GM18868 (cell line): ENCODE measurements at regions not wholly inside any gene's neighbourhood (a gene's known extent, or its start where the extent isn't known, plus 50 kb on each side); places are given as distances from the start of the nearest gene placed in this dataset.
"Not testable (repeated sequence)": the region's sequence is repeated elsewhere in the genome, so short reads cannot be mapped to it uniquely, and the experiment has no call there.

Experiments
- ATAC-seq: cut with Tn5 transposase; IDR thresholded peaks from one replicate; pipeline ENCODE4 v1.9.1; 2021; ENCODE audit warnings: mild to moderate bottlenecking, moderate library complexity; ENCODE audit not compliant: unreplicated experiment

GRCh38 chr11:115636753-115637527, 132.7 kb upstream of the CADM1 start:
- ATAC-seq = no peak

GRCh38 chr11:115633977-115634376, 129.8 kb upstream of the CADM1 start:
- not testable (repeated sequence) for ATAC-seq

GRCh38 chr11:115632061-115632460, 127.8 kb upstream of the CADM1 start:
- no peak for ATAC-seq

- no peak for ATAC-seq
These were observed 127.4 kb upstream of the CADM1 start for GRCh38 chr11:115631609-115632008.

- no peak for ATAC-seq
These were observed 126.0 kb upstream of the CADM1 start for GRCh38 chr11:115630214-115630613.

GRCh38 chr11:115629456-115630015, 125.3 kb upstream of the CADM1 start:
- ATAC-seq = no peak

GRCh38 chr11:115627666-115628460, 123.6 kb upstream of the CADM1 start:
- no peak for ATAC-seq

- ATAC-seq = no peak
These were observed 122.9 kb upstream of the CADM1 start for GRCh38 chr11:115627071-115627470.

GRCh38 chr11:115626414-115626813, 122.2 kb upstream of the CADM1 start:
- no peak for ATAC-seq

- no peak for ATAC-seq
These were observed 121.3 kb upstream of the CADM1 start for GRCh38 chr11:115625502-115625901.

- no peak for ATAC-seq
These were observed 119.8 kb upstream of the CADM1 start for GRCh38 chr11:115624065-115624464.

- no peak for ATAC-seq
These were observed 118.8 kb upstream of the CADM1 start for GRCh38 chr11:115623021-115623451.

GRCh38 chr11:115618428-115618827, 114.2 kb upstream of the CADM1 start:
- no peak for ATAC-seq

- no peak for ATAC-seq
These were observed 113.6 kb upstream of the CADM1 start for GRCh38 chr11:115617767-115618166.

GRCh38 chr11:115616971-115617370, 112.8 kb upstream of the CADM1 start:
- ATAC-seq = no peak

- no peak for ATAC-seq
These were observed 109.9 kb upstream of the CADM1 start for GRCh38 chr11:115613986-115614632.

- ATAC-seq = no peak
These were observed 108.8 kb upstream of the CADM1 start for GRCh38 chr11:115613004-115613403.

GRCh38 chr11:115612046-115612730, 108.0 kb upstream of the CADM1 start:
- no peak for ATAC-seq

- no peak for ATAC-seq
These were observed 107.1 kb upstream of the CADM1 start for GRCh38 chr11:115611343-115611742.

- no peak for ATAC-seq
These were observed 106.7 kb upstream of the CADM1 start for GRCh38 chr11:115610908-115611307.

- ATAC-seq = not testable (repeated sequence)
These were observed 106.0 kb upstream of the CADM1 start for GRCh38 chr11:115610234-115610633.
